HG03039 (cell line): ENCODE measurements at regions not wholly inside any gene's neighbourhood (a gene's known extent, or its start where the extent isn't known, plus 50 kb on each side); places are given as distances from the start of the nearest gene placed in this dataset.
"Not testable (repeated sequence)": the region's sequence is repeated elsewhere in the genome, so short reads cannot be mapped to it uniquely, and the experiment has no call there.

Source experiments
- ATAC-seq: cut with Tn5 transposase; IDR thresholded peaks from one replicate; pipeline ENCODE4 v1.9.1; 2021; ENCODE audit warnings: mild to moderate bottlenecking, moderate library complexity; ENCODE audit not compliant: unreplicated experiment

DNA sequence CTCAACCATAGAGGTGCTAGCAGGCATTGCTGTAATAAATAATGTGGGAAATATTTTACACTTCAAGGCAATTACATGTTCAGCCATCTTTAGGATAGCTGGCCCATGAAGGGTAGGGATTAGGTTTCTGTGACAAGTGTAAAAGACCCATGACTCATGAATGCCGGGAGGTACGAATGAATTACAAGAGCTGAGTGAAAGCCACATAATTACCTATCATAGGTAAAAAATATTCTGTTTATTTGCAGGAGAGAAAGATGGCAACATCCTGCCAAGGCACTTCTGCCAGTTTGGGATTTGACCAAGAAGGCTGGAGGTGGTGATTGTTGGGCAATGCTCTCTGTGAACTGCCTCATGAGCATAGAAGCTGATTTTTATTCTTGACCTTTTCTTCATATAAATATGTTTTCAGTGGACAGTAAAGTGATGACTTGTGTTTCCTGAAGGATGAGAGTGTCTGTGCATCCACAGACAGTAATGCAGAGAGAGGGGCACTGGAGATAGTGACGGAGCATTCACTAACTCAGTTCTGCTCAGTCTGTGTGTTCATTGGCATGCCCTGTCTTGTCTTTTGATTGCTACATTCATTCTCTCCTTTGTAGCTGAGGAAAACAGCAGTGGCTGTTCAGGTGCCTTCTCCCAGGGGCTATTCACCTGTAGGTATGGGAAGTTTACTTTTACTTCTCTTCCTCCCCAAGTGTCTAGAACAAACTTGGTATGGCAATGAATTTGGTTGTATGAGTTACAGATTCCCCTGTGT lies 481.1 kb downstream of the TFAP2B start:
- ATAC-seq: no peak

DNA sequence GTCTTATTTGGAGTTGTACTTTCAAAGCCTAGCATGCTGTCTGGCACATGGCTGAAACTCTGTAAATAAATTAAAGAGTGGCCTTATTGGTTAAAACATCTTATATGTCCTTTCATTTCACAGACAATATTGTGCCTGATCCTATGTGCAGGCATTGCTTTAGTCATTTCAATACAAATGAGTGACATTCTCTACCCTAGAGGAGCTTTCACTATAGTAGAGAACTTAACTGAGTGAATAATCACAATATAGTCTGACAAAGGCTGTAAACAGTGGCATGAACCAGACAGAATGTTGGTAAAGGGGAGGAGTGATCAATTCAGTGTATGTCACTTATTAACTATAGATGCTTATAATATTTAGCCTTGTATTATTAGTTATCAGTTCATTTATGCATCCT lies 481.8 kb downstream of the TFAP2B start:
- ATAC-seq: no peak

DNA sequence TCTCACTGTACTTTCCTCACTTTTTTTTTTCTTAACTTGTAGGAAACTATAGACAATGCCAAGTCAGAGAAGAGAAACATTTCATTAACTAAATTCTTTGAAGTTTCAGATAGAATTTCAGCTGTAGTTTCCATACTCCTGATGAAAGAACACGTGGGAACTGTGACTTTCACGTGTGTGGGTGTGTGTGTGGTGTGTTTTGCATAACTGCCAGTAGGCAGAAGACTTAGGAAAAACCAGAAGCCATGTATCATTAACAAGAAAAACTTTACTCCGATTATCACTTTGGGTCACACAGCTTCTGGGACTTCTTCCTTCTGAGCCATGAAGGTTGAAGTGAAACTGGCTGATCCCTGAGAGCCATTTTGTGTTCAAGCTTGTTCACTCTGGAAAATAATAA lies 483.3 kb downstream of the TFAP2B start:
- ATAC-seq: peak; percentile 62

DNA sequence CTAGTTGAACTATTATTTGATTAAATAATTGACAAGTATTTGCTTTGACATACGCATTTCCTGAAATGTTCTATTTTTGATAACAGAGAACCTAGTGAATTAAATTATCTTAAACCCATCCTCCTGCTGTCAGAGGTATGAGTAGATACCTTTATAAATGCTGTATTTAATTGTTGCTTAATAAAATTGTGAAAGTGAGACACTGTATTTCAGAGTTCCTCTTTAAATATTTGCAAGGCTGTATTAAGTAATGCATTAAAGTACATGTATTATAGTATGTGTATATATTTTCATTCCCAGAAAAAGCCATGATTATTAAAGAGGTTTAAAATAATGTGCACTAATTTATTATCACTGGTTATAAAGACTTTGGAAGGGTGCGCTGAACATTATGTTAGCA lies 483.8 kb downstream of the TFAP2B start:
- ATAC-seq: no peak

DNA sequence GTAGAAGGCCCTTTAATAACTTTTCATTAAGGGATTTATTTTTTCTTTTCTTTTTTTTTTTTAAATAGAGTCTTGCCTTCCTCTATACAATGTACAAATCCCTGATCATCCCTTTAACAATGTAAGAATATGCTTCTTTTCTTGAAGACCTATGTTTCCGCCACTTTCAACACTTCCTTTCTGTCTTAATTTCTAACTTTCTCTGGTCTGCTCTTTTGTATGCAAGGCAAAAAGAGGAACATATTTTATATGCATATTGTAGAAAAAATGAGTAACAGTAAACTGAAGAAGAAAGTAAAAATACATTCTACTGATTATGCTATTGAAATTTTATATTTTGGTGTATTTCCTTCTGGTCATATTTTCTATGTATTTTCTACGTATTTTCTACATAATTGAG lies 484.7 kb downstream of the TFAP2B start:
- ATAC-seq: no peak

DNA sequence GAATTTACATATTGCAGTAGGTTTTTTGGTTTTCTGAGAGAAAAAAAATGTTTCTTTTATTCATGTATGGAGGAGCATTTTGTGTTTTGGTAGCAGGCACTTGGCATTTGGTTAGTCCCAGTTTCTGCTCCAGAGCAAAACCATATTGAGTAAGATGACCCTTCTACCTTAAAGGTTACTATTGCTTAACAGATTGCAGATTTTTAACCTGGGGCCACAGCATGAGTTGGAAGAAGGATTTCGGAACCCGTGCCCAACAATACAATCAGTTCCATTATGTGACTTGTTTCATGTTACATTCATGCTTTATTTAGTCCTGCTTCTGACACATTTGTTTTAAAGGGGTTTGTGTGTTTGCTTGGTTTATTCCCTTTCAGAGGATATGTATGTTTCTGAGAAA lies 496.3 kb downstream of the TFAP2B start:
- no peak for ATAC-seq

DNA sequence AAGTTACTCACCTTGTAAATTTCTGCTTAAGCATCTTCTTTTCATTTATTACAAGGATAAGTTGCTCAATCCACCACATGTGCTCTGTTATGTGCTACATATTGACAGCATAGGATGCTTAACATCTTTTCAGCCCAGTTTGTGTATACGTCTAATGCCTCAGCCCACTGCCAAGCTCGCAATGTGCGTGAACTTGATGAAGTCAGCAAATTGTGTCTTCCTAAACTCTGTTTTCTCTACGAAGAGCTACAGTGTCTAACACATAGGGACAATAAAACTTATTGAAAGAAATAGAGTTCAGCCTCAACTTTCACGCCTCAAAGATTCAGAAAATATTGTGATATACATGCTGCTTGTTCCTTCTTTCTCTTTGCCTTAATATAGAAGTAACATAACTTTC lies 500.0 kb downstream of the TFAP2B start:
- no peak for ATAC-seq

DNA sequence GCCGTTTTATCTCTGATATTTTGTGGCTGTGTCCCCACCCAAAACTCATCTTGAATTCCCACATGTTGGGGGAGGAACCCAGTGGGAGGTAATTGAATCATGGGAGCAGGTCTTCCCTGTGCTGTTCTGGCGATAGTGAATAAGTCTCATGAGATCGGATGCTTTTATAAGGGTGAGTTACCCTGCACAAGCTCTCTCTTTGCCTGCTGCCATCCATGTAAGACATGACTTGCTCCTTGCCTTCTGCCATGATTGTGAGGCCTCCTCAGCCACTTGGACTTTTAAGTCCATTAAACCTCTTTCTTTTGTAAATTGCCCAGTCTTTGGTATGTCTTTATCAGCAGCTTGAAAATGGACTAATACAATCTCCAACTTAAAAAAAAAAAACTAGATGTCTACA lies 502.8 kb downstream of the TFAP2B start:
- ATAC-seq: not testable (repeated sequence)

DNA sequence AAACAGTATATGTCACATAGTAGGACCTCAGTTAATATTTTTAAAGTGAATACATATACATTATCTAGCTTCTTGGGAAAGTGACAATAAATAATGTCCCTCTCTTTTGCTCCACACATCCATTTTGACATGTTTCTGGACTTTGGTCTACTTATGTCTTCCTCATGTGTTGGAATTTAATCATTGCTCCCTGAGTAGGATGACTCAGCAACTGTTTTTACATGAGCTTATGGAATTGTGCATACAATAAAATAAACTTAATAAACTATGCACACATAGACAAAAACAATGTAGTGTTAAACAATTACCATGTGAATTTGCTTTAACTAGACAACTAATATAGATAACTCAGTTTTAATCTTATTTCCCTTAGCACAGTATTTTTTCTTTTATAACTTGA lies 503.8 kb downstream of the TFAP2B start:
- no peak for ATAC-seq

DNA sequence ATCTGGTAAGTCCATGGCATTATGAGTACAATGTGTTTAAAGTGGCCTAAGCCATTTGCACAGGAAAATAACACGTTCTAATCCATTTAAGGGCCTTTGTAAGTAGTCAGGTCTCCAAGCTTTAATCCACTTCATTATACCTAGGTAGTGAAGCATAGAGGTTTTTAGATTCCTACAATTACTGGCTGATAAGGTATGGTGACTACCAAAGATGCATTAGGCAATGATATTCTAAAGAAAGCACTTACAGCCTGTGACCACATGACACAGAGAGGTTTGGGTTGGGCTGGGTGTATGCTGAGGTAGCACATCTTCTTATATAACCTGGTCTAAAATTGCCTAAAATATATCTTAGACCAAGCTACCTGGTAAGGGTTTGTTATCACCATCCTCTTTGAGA lies 504.4 kb downstream of the TFAP2B start:
- no peak for ATAC-seq

DNA sequence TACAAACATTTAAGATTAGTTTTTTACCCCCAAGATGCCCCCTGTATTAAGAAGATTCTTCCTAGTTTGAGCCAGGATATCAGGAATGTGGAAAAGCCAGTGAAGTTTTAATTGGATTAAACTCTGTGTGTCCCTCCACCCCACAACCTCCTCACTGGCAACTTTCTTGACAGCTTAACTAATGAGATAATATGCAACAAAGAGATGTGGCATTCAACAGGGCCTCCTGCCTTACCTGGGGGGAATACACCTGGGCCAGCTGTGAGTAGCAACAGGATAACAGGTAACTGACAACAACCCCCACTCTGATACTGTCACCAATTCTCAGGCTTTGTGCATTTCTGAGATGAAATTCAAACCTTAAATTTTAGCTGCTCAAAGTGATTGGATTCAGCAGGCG lies 512.3 kb downstream of the TFAP2B start:
- ATAC-seq: no peak

DNA sequence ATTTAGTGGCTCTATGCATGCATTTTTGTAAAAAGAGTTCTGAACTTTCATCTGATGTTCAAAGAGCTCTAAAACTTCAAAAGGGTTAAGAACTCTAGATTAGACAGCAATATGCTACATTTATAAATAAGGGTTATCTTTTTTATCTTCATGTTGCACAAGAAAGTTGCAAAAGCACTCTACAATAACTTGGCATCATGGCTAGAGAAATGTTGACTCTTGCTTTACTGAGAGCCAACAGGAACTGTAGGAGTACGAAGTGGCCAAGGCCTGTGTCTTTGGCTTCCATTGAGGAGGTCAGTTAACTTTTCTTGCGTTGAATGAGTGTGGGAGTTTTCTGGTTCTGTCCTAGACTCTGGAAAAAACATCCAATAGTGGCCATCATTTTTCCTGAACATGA lies 516.9 kb downstream of the TFAP2B start:
- ATAC-seq: no peak

DNA sequence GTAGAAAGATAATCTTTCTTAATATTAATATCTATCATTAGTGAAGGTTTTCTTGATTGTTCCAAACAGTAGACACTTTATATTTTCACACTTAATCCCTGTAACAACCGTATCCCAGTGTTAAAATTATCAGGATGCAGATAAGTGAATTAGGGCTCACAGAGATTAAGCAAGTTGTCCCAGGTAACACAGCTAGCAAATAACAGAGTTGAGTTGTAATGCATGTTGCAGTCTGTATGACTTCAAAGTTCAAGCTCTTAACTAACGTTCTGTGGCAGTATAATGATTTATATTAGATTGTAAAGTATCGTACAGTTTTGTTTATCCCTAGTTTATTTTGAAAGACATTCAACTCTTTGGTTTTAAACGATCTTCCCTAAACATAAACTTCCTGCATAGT lies 517.5 kb downstream of the TFAP2B start:
- ATAC-seq: no peak

DNA sequence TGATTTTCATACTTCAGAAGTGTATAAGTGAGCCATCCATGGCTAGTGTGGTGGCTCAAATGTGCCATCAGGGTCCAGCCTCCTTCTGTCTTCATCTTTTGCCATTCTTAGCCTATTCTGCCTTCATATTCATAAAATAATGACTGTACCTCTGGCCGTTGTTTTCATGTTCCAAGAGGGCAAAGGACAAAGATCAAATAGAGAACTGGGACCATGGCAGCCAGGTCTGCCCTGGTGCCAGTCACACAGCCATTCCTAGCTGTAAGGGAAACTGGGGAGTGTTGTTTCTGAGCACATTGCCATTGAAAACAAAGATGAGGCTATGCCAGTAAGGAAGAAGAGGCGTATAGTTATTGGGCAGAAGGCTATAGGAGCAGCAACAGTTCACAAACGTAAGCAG lies 518.6 kb downstream of the TFAP2B start:
- no peak for ATAC-seq

DNA sequence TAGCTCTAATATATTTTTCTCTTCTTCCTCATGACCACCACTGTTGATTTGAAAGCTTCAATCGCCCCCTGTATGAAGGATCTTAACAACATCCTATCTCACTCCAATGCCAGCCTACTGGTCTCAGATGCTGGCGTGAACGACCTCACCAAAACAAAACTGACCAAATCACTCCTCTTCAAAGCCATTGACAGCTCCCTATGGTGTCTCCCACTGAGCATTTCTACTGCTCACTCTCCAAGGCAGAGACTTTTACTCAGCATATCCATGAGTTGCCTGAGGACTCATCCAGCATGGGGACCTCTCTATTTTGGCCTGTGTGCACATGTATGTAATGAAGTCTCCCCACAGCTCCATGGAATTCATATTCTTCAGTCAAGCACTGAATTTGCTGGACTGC lies 520.4 kb downstream of the TFAP2B start:
- no peak for ATAC-seq

DNA sequence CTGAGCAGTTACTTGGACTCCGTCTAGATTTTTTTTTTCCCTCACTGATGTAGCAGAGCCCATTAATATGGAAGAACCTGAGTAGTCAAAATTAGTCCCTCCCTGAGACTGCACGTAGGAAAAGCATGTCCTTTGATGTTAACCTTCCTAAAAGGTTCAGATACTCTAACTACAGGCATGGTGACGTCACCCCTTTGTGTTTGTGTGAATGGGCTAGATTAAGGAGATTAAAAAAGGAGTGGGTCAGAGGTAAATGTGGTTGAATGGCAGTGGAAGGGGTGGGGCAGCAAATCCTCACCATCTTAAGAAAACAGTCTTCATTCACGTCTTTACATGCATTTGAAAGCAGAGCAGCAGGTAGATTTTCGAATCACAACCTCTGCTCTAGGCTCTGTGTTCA lies 521.1 kb downstream of the TFAP2B start:
- no peak for ATAC-seq

DNA sequence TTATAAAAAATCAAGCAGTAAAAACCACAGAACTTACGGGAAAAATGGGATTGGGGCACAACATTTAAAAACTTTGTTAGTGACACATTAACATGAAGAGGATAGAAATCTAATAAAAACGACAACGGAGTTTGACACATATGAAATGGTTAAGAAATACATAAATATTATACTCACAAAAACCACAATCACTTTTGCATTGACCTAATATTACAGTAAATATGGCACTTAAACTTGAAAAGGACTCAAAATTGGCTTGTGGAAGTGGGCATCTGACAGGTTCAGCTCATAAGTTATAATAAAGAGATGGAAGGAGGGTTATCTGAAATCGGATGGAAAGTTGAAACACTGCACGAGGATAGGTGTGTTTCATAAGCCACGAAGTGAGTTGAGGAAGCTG lies 523.7 kb downstream of the TFAP2B start:
- ATAC-seq: no peak

DNA sequence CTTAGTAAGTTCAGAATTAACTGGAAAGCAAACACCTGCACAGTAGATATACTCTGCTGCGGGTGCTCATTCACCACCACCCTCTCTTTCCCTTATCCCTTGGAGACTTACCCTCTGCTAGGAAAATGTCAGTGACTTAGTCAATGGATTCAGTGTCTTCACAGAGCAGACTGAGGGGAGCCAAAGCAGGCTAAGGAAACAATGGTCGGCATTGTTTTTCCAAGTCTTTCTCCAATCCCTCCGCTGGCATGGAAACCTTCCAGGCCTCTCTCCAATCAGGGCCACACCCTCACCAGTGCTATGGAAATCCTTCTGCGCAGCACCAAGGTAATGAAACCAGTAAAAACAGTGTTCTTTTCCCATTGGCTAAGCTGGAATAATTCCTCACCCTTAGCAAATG lies 531.2 kb downstream of the TFAP2B start:
- ATAC-seq: no peak

DNA sequence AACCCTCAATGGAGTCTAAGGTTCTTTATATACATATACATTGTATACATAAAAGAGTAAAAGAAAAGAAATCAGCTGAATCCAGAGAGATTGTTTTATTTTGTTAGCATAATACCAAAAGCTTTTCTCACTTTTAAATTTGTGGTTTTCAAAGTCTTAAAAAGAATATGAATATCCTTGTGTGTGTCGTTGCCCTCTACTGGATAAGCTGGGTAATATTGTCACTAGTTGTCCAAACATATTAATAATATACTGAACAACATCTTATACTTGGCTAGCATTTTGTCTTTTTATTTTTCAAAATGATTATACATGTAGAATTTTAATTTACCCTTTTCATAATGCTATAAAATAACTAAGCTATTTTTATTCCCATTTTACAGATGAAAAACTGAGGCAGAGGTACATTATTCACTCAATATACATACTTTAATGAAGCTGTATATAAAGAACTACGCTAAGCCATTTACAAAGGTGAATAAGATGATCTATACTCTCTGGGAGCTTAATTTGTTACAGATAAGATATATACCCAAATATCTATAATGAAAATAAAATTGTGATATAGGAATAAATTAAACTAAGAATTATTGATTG lies 531.7 kb downstream of the TFAP2B start:
- no peak for ATAC-seq

DNA sequence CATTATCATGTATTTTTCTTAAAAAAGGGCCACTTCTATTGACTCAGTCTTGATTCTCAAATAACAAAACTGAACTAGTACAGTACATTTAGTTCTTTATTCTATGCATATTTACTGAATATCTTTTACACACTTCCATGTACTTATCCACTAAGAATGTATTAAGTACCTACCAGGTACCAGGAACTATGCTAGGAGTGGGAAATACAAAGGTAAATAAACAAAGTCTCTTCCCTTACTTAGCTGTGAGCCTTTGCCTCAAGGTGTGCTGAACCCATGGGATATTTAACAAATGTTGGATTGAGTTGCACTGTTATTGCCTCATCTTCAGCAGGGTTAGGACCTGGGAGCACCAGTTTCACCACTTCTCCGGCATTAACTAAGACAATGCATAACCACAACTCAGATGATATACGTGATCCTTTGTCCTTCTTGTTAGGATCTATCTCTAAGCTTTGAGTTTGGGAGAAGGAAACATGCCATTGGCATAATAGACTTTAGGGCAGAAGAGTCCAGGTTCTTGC lies 533.9 kb downstream of the TFAP2B start:
- no peak for ATAC-seq

DNA sequence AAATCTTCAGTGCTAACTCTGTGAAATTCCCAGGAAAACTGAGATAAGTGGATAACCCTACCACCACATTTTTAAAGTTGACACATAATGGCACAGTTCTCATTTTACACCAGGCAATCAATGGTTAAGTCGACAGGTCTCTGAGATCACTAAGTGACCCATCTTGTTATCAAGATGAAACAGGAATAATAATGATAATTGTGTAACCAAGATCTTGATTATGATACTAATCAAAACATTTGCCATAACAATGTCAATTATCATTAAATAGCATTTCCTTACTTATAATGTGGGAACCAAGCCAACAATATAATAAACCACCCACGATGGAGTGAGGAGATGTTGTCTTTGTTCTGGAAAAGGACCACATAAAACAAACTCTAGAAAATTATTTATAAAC lies 541.6 kb downstream of the TFAP2B start:
- no peak for ATAC-seq

DNA sequence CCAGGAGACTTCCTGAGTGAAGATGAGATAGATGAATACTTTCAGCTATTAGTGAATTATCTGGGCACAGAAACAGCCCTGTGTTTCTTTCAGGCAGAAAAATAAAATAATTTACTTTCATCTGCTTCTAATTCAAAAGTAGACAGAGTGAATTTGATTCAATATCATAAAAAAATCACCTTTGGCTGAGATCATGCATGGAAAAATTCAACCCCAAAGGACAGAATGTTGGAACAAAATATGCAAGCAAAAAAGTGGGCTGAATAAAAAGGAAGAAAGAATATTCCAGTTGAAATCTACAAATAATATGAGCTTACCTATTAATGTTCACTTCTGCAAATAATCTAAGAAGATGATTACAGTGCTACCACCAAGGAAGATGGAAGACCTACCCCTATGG lies 546.9 kb downstream of the TFAP2B start:
- ATAC-seq: no peak

DNA sequence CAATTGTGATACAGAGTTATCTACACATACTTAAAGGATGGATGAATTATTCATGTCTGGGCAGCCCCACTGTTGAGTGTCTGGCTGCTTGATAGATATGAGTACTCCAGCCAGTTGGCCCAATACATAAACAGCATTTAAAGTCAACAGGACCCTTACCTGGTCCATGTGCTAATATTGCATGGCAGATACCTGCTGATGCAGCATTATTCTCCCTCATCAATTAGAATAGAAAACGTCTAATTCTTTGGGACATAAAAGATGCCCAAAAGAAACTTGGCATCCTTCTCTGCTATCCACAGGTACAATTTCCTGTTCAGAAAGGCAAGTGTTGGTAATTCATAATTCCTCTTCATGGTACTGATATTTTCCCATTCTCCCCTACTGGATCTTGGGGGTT lies 550.8 kb downstream of the TFAP2B start:
- no peak for ATAC-seq
